Activated naive CD8-positive, alpha-beta T cell treated with anti-CD3 and anti-CD28 coated beads, Interleukin-2, amount 50 U/mL, for 24 hours (primary cell): ENCODE measurements at regions not wholly inside any gene's neighbourhood (a gene's known extent, or its start where the extent isn't known, plus 50 kb on each side); places are given as distances from the start of the nearest gene placed in this dataset.

Experiments
- ATAC-seq: fragments of 150-1000 bp; cut with Tn5 transposase; one replicate; pipeline ENCODE4 v1.10.0; 2021
- DNase-seq: peaks from one replicate; pipeline ENCODE4 v3.0.0; 2021
- H3K27ac Mint-ChIP-seq: one replicate; pipeline ENCODE4 v1.8.0; 2021; ENCODE audit warnings: mild to moderate bottlenecking, mixed read lengths
- H3K27me3 Mint-ChIP-seq: one replicate; pipeline ENCODE4 v1.8.0; 2021; ENCODE audit warnings: mixed read lengths
- H3K36me3 Mint-ChIP-seq: one replicate; pipeline ENCODE4 v1.8.0; 2021; ENCODE audit warnings: low read depth, mixed read lengths
- H3K4me1 Mint-ChIP-seq: one replicate; pipeline ENCODE4 v1.8.0; 2021; ENCODE audit warnings: mixed read lengths
- H3K4me3 Mint-ChIP-seq: one replicate; pipeline ENCODE4 v1.8.0; 2021; ENCODE audit warnings: mild to moderate bottlenecking, moderate library complexity, mixed read lengths
- H3K9me3 Mint-ChIP-seq: one replicate; pipeline ENCODE4 v1.8.0; 2021; ENCODE audit warnings: mixed read lengths

DNA sequence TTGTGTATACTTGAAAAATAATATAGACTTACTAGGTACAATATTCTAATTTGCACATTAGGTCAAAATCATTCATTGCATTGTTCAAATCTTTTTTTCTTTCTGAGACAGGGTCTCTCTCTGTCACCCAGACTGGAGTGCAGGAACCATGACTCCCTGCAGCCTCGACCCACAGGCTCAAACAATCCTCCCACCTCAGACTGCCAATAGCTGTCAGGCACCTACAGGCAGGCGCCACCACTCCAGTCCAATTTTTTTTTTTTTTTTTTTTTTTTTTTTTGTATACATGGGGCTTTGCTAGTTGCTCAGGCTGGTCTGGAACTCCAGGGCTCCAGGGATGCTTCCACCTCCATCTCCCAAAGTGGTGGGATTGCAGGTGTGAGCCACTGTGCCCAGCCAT, 656.9 kb downstream of the KCNT2 start:
- DNase-seq (no peak), ATAC-seq (no peak)
- no peaks in the 10 kb centered on the region for H3K9me3 Mint-ChIP-seq
- no peaks in the 10 kb centered on the region for H3K36me3 Mint-ChIP-seq
- no peaks in the 10 kb centered on the region for H3K27me3 Mint-ChIP-seq
- no peaks in the 10 kb centered on the region for H3K4me1 Mint-ChIP-seq
- no peak overlapping the region for H3K27ac Mint-ChIP-seq
- H3K4me3 Mint-ChIP-seq = no peak overlapping the region

DNA sequence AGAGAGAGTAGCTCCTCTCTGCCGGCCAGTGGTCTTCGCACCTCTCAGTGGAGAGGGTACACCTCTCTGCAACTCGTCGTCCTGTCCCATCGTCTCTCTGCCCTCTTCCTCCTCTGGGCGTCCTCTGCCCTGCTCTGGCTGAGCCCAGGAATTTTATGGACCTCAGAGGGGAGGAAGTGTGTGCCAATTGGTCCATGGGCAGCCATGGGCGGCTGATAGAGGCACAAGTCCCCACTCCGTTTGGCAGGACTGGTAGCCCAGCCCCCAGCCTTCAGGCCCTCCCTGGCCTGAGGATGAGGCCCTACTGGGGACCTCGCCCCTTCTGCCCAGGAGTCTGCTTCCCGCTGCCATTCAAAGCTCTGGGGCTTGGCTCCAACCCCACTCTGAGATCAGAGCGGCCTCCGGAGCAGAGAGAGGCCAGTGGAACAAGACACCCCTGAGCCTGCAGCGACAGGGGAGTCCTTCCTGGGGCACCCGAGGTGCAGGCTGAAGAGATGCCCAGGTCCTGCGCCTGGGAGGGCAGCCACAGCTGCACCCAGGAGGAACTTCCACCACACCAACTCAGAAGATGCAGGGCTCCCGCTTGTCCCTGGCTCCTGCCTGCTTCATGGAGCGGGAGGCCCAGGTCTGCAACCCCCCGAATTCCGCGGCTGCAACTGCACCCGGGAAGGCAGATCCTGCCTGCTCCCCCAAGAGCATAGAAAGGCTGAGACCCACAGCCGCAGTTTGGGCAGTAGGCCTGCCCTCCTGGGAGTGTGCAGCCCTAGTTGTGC, 659.9 kb downstream of the KCNT2 start:
- H3K27ac Mint-ChIP-seq = no peak overlapping the region
- H3K9me3 Mint-ChIP-seq = no peaks in the 10 kb centered on the region
- no peak for DNase-seq
- H3K27me3 Mint-ChIP-seq = no peaks in the 10 kb centered on the region
- peak; percentile 33 for ATAC-seq
- no peaks in the 10 kb centered on the region for H3K4me1 Mint-ChIP-seq
- no peaks in the 10 kb centered on the region for H3K36me3 Mint-ChIP-seq
- no peak overlapping the region for H3K4me3 Mint-ChIP-seq

- Mint-ChIP-seq H3K4me1 (no peaks in the 10 kb centered on the region), H3K36me3 (no peaks in the 10 kb centered on the region), H3K9me3 (no peaks in the 10 kb centered on the region), H3K27ac (no peak overlapping the region), H3K27me3 (no peaks in the 10 kb centered on the region), H3K4me3 (no peak overlapping the region)
- DNase-seq (no peak), ATAC-seq (no peak)
Measured at GRCh38 chr1:195946500-195946899, 661.7 kb downstream of the KCNT2 start.

DNA sequence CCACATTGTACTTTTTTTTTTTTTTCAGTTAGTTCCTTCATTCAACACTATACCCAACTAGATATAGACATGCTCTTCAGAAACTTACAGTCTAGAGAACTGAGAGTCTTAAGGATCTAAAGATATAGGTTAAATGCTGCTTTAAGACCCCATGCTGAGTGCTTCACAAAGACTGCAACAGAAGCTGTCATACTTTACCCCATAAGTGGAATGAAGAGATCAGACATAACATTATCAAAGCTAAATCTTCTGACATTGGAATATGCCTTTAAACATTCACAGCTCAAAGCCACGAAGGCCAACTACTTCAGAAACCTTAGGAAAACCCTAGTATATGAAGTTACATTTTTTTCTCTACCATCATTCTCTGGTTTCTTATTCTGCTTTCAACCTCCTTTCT, 666.4 kb downstream of the KCNT2 start:
- no peaks in the 10 kb centered on the region for H3K36me3 Mint-ChIP-seq
- H3K4me3 Mint-ChIP-seq = no peak overlapping the region
- no peaks in the 10 kb centered on the region for H3K9me3 Mint-ChIP-seq
- no peak overlapping the region for H3K27ac Mint-ChIP-seq
- ATAC-seq (no peak), DNase-seq (no peak)
- H3K27me3 Mint-ChIP-seq = no peaks in the 10 kb centered on the region
- H3K4me1 Mint-ChIP-seq = no peaks in the 10 kb centered on the region

DNA sequence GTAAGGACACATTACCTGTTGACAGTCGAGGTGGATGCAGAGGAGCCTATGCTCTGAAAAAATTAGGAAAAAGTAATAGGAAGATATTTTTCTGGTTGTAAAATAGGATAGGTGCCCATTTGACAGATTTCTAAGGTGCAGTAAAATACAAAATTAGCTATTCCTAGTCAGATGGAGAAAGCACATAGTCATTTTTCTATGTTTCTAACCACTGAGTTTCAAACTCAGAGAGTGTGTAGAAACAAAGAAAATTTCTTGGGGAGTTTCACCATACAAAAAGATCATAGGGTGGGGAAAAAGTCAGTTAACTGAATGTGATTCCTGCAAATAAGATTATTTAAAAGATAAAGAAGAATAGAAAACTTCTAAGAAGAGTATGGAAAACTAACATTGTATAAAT, 666.9 kb downstream of the KCNT2 start:
- Mint-ChIP-seq H3K27me3 (no peaks in the 10 kb centered on the region), H3K9me3 (no peaks in the 10 kb centered on the region), H3K27ac (no peak overlapping the region), H3K4me3 (no peak overlapping the region), H3K36me3 (no peaks in the 10 kb centered on the region), H3K4me1 (no peaks in the 10 kb centered on the region)
- DNase-seq (no peak), ATAC-seq (no peak)

- H3K4me3 Mint-ChIP-seq = no peak overlapping the region
- no peak for DNase-seq
- no peaks in the 10 kb centered on the region for H3K36me3 Mint-ChIP-seq
- ATAC-seq = no peak
- H3K4me1 Mint-ChIP-seq = no peaks in the 10 kb centered on the region
- H3K27ac Mint-ChIP-seq = no peak overlapping the region
- H3K9me3 Mint-ChIP-seq = no peaks in the 10 kb centered on the region
- no peaks in the 10 kb centered on the region for H3K27me3 Mint-ChIP-seq
Measured at GRCh38 chr1:195939844-195940243, 668.4 kb downstream of the KCNT2 start.

DNA sequence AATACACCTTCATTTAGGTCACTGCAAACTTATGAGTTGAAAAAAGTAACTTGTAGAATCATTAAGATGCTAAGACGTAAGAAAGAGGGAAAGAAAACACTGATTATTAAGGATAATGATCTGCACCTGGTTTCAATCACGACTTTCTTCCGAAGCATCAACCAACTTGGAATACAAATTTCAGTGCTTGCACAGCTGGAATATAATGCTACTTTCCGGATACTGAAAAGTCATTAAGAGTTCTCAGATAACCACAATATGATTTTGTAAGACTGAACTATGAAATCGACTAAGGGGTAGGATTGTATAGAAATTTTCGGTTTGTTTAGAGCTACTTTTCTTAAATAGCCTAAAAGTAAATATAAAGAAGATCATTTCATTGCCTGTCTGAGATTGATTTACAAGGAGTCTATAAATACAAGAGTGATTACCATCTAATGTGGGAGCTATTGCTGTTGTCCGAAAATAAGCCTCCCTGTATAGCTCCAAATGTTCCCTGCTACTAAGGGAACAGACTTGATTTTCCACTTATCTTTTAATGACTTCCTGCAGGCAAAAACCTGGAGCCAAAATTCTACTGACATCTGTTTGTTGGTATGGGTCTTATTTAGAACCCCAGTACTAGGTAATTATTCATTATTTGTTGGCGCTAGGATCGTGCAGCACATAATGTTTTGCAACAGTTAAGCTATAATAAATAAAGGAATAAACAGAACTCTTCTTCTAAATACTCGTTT, 673.3 kb downstream of the KCNT2 start:
- DNase-seq (no peak), ATAC-seq (no peak)
- Mint-ChIP-seq H3K4me1 (no peaks in the 10 kb centered on the region), H3K4me3 (no peak overlapping the region), H3K27me3 (no peaks in the 10 kb centered on the region), H3K36me3 (no peaks in the 10 kb centered on the region), H3K9me3 (no peaks in the 10 kb centered on the region), H3K27ac (no peak overlapping the region)

DNA sequence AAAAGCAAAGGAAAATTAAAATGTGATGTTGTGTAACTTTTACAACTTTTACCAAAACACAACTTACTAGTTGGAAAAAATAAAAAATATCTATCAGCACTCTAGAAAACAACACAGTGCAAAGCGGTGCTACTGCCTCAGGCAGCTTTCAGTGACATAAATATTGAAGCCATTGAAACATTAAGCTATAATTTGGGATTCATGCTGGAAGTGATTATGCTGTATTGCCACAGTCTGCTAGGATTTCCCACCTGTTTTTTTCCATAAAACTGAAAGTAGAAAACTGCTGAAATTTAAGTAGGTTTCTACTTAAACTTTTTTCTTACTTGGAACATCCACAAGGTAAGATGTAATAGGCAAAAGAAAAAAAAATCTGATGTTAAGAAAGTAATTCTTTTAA, 674.4 kb downstream of the KCNT2 start:
- Mint-ChIP-seq H3K9me3 (no peaks in the 10 kb centered on the region), H3K27ac (no peak overlapping the region), H3K4me3 (no peak overlapping the region), H3K4me1 (no peaks in the 10 kb centered on the region), H3K36me3 (no peaks in the 10 kb centered on the region), H3K27me3 (no peaks in the 10 kb centered on the region)
- DNase-seq = no peak
- ATAC-seq = no peak

- H3K9me3 Mint-ChIP-seq = peaks cover 14% of the 10 kb centered on the region
- H3K27me3 Mint-ChIP-seq = no peaks in the 10 kb centered on the region
- ATAC-seq (no peak), DNase-seq (no peak)
- H3K36me3 Mint-ChIP-seq = no peaks in the 10 kb centered on the region
- H3K4me1 Mint-ChIP-seq = no peaks in the 10 kb centered on the region
- H3K4me3 Mint-ChIP-seq = no peak overlapping the region
- H3K27ac Mint-ChIP-seq = no peak overlapping the region
Measured at GRCh38 chr1:195915826-195916225, 692.4 kb downstream of the KCNT2 start.

DNA sequence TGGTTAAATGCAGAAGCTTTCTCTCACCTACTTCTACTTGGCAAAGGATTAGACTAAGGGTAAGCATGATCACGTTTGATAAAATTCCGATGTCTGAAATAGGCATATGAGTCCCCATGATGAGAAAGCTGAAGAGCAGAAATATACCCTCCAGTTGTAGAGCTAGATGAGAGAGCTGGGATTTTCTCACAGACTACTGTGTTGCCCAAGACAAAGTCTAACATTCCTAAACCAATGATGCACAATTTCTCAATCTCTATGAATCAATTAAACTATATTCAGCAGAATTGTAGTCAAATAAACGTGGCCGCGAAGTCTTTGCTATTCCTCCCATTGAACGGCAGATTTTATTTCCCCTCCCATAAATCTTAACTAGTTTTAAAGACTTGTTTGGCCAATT, 699.2 kb downstream of the KCNT2 start:
- no peak for DNase-seq
- no peak overlapping the region for H3K4me3 Mint-ChIP-seq
- H3K27me3 Mint-ChIP-seq = no peaks in the 10 kb centered on the region
- ATAC-seq = no peak
- no peaks in the 10 kb centered on the region for H3K36me3 Mint-ChIP-seq
- H3K4me1 Mint-ChIP-seq = no peaks in the 10 kb centered on the region
- peaks cover 3% of the 10 kb centered on the region for H3K9me3 Mint-ChIP-seq
- no peak overlapping the region for H3K27ac Mint-ChIP-seq

DNA sequence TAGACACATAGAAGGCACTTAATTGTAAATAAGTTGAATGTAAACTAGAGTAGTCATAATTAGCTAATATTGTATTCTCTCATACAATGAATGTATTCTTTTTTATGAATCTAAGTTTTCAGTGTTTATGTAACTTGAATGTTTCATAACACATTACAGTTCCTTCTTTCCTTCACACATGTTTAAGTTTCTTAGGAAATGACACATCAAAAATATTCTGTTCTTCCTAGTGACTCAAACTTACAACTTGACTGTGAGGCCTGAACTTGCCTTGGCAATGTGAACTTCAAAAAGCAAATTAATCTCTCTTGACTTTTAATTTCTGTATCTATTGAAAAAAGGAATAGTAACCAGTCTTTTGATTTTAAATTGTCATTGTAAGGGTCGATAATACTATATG, 700.1 kb downstream of the KCNT2 start:
- DNase-seq = no peak

GRCh38 chr1:195903203-195903602, 705.0 kb downstream of the KCNT2 start:
- Mint-ChIP-seq H3K4me3 (no peak overlapping the region), H3K27me3 (no peaks in the 10 kb centered on the region)
- ATAC-seq = no peak

More for the DNA sequence above, 700.1 kb downstream of the KCNT2 start:
- H3K9me3 Mint-ChIP-seq = peaks cover 3% of the 10 kb centered on the region
- no peak overlapping the region for H3K4me3 Mint-ChIP-seq
- no peak for ATAC-seq
- no peaks in the 10 kb centered on the region for H3K4me1 Mint-ChIP-seq
- no peaks in the 10 kb centered on the region for H3K27me3 Mint-ChIP-seq
- H3K27ac Mint-ChIP-seq = no peak overlapping the region
- H3K36me3 Mint-ChIP-seq = no peaks in the 10 kb centered on the region

GRCh38 chr1:195902779-195903178, 705.5 kb downstream of the KCNT2 start:
- Mint-ChIP-seq H3K9me3 (peaks cover 3% of the 10 kb centered on the region), H3K27me3 (no peaks in the 10 kb centered on the region), H3K27ac (no peak overlapping the region)

More at GRCh38 chr1:195903203-195903602, 705.0 kb downstream of the KCNT2 start:
- peaks cover 3% of the 10 kb centered on the region for H3K9me3 Mint-ChIP-seq
- H3K27ac Mint-ChIP-seq = no peak overlapping the region
- no peaks in the 10 kb centered on the region for H3K36me3 Mint-ChIP-seq
- DNase-seq = no peak
- no peaks in the 10 kb centered on the region for H3K4me1 Mint-ChIP-seq

DNA sequence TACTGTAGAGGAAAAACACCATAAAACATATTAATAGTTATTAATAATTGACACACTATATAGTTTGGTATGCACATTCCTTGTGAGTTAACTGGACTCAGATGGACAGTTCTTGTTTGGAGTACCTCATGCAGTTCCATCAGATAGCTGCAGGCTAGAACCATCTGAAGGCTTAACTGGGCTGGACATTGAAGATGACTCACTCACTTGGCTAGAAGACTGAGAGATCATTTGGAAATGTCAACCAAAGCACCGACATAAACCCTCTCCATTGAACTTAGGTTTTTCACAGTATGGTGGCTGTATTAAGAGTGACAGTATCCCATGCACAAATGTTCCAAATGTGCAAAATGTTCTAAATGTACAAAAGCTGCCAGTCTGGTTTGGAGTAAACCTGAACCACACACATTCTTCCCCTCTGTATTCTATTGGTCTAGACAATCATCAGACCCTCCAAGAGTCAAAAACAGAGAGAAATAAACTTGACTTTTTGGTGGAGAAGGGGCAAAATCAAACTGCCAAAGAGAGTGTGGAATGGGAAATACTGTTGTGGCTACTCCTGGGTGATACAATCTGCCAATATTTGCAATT, 708.4 kb downstream of the KCNT2 start:
- no peaks in the 10 kb centered on the region for H3K4me1 Mint-ChIP-seq
- H3K36me3 Mint-ChIP-seq = no peaks in the 10 kb centered on the region
- ATAC-seq (no peak), DNase-seq (no peak)
- H3K27ac Mint-ChIP-seq = no peak overlapping the region
- no peaks in the 10 kb centered on the region for H3K27me3 Mint-ChIP-seq
- H3K9me3 Mint-ChIP-seq = peaks cover 7% of the 10 kb centered on the region
- no peak overlapping the region for H3K4me3 Mint-ChIP-seq

More at GRCh38 chr1:195902779-195903178, 705.5 kb downstream of the KCNT2 start:
- Mint-ChIP-seq H3K4me1 (no peaks in the 10 kb centered on the region), H3K36me3 (no peaks in the 10 kb centered on the region), H3K4me3 (no peak overlapping the region)
- DNase-seq (no peak), ATAC-seq (no peak)

GRCh38 chr1:195898924-195899323, 709.3 kb downstream of the KCNT2 start:
- Mint-ChIP-seq H3K36me3 (no peaks in the 10 kb centered on the region), H3K27ac (no peak overlapping the region), H3K27me3 (no peaks in the 10 kb centered on the region), H3K9me3 (peaks cover 7% of the 10 kb centered on the region), H3K4me1 (no peaks in the 10 kb centered on the region), H3K4me3 (no peak overlapping the region)
- DNase-seq (no peak), ATAC-seq (no peak)
